ENCODE measurements at regions not wholly inside any gene's neighbourhood (a gene's known extent, or its start where the extent isn't known, plus 50 kb on each side); places are given as distances from the start of the nearest gene placed in this dataset.

DNA sequence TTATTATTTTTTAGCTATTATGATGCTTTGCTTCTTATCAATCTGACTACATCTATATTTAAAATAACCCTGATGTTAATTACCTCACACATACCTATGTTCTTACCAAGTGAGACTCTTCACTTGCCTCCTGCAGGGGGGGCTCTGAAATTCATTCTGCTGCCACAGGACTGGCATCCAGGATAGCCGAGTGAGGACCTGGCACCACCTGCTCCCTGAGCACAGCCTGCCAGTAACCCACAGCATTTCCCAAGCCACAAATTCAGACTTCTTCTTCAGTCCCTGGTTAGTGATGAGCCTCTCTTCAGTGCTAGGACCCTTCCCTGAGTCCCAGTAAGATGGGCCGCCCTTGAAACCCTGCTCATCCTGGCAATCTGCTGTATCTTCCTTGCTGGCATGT is 296.5 kb upstream of the PLXNA2 start:
- no peak for DNase-seq (ENCODE audit: low read depth, low spot score)

DNA sequence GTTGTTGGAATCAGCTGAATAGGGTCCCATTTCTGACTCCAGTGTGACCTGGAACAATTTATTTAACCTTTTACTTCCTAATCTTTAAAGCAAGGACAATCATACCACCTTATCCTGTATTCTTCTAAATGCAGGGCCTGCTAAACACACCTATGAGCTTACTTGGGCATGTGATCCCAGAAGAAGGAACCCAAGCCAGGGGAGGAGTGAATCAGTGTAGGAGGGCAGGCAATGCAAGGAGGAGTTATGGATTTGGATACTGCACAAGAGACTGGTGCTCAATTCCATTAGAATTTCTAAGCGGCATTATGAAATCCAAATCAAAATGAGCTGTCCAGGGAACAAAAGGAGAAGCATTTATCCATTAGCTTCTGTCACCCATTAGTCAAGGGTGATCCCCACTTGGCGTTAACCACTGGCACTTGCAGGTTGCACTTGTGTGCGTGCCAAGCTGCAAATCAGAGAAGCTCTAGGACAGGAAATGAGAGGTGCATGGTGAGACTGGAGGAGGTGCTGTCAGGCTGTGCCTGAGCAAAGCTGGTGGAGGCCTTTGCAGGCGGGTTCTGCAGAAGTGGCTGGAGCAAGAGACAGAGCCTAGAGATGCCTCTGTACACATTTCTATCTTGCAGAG is 297.2 kb upstream of the PLXNA2 start:
- no peak for DNase-seq (ENCODE audit: low read depth, low spot score)

DNA sequence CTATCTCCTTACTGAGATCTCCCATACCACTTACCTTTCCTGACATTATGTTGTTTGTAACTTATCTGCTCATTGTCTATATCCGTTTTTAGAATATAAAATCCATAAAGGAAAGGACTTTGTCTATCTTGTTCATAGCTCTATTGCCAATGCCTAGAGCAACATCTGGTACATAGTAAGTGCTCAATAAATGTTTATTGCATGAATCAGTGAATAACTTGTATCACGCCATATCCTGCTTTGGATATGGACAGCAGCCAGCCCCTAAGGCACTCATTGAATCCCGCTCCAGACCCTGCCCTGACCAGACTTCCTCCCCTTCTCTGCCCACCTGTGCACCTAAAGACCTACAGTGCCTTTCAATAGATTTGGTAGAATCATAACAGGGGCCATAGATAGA is 298.1 kb upstream of the PLXNA2 start:
- DNase-seq (ENCODE audit: low read depth, low spot score): no peak

DNA sequence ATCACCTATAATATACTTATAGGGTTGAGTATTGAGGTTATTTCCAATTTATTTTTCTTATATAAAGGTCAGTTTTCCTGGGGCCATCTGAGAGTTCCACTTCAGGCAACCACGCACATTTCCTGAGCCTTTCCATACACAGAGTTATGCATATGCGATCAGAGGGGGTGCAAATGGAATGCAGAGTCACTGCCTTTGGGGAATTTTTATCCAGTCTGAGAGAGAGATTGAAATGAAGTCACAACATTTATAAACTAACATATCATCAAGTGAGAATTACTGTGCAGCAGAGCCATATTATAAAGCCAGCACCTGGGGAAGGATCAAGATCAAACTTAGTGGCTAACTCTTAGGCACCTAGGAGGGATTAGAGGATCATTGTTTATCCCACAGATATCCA is 299.9 kb upstream of the PLXNA2 start:
- no peak for DNase-seq (ENCODE audit: low read depth, low spot score)

DNA sequence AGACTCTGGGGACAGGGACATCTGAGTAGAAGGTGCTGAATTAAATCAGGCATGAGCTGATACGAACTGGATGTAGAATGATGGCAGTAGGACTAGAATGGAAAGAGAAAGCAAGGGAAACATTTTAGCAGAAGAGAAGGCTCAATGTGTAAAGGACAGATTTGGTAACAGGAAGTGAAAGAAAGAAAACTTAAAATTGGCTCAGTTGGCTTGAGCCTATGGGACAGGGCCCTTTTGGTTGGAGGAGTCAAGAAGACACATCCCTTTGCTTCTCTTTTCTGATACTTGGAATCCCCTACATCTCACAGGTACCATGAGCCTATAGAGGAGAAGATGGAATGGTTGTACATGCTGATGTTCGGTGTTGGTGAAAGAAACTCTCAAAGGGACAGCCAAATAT is 300.6 kb upstream of the PLXNA2 start:
- no peak for DNase-seq (ENCODE audit: low read depth, low spot score)

DNA sequence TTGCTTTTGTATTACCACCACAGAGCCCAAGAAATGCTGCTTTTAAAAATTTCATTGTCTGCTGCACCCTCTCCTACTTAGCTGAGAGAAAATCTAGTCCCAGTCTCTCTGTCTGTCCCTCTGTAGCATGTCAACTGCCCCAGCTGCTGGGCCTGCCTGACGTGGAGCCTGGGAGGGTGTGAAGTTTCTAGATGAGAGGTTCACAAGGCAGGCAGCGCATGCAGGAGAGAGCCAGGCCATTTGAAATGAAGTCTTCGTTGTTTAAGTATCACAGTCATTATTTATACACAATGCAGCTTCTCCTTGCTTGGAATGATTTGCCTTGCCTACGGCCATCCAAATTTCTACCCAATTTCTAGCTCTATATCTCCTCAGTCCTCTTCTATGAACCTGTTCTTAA is 306.8 kb upstream of the PLXNA2 start:
- DNase-seq (ENCODE audit: low read depth, low spot score): no peak

DNA sequence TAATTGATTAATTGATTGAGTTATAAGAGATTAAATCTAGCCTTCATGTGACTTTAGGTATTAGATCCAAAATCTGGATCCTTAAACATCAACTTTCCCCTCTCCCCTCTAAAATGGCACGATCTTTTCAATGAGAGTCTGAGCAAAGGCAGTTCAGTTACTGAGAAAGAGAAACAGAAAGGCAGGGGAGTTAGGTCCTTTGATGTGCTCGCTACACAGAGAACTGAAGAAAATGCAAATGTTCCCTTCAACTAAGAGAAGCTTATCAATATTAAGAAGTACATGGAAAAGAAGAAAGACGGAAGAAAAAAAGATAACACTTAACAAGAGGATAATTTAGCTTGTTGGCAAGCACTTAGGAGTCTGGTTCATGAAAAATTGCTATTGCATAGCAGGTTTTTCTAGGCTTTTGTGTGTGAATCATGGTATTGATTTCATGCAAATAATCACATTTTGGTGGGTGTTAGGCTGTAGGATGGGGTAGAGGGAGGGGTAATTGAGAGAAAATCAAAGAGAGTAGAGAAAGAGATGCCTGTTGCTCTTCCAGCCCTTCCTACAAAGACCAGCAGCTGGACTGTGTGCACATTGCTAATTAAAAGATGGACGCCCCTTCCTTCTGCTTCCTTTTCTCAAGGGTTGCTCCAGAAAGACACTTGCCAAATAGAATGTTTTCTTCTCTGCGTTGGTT is 307.6 kb upstream of the PLXNA2 start:
- DNase-seq (ENCODE audit: low read depth, low spot score): no peak

DNA sequence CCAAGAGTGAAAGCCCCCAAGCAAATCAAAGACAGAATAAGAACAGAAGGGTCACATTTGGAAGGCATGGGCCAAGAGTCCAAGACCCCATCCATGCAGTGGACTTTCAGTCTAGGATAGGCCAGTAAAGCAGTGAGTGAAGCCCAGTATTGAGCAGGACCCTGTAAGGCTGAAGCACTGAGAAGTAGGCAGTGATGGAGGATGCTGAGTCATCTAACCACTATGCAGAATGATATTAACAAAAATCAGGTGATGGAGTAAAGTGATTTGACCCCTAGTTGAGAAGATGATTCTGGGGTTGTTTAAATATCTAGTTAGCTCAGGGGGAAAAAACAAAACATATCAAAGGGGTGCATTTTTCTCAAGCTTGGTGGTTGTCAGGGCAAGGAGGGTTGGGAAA is 308.7 kb upstream of the PLXNA2 start:
- DNase-seq (ENCODE audit: low read depth, low spot score): no peak

DNA sequence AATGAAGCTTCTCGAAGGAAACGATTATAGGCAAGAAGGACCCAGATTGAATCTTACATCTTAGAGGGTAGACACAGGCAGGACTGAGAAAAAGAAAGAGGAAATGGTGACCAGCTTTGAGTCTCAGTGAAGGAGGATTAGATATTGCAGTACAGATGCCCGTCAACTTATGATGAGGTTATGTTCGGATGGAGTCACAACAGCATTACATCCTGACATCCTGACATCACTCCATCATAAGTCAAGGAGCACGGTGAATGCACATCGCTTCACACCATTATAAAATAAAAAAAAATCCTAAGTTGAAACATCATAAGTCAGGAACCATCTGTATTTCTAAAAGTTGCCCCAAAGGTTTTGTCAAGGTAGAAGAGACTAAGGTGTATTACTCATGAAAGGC is 312.3 kb upstream of the PLXNA2 start:
- DNase-seq (ENCODE audit: low read depth, low spot score): no peak

DNA sequence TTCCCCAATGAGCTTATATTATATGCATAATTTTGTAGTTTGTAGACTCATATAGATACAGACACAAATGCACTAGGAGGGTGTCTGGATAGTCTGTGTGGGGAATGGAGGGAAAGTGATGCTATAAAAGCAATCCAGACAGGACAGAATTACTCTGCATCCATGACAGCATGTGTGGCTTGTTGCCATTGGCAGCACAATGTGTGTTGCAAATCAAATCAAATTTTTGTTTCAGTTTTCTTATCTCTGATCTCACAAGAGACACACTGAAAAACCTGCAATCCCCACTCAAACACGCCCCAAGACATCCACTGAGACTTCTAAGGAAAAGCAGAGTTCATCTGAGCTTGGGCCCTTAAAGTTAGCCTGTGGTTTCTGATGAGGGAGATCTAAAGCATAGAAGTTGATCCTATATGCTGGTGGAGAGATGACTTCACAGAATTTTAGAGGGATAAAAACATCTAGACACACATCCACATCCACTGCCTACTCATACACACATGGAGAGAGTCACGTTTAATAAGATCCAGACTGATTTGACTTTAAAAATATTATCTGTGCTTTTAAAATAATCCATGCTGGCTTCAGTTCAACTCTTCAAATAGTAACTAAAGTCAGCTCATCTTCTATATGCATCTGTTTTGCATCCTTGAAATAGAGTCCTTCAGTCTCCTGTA is 313.0 kb upstream of the PLXNA2 start:
- DNase-seq (ENCODE audit: low read depth, low spot score): no peak

DNA sequence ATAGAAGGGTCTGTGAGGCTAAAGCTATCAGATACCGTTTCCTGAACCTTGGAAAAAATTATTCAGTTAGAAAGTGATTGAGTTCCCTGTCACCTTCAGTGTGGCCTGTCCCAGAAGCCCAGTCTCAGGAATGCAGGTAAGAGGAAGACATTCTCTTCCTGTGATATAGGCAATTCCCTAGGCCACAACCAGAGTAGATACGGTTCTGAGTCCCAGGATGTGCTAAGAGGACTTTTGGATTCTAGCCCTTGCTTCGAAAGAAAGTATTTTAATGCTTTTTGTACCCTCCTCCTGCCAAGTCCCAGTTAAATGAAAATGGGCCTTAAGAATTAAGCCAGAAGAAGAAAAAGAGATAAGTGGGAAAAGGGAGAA is 313.5 kb upstream of the PLXNA2 start:
- DNase-seq (ENCODE audit: low read depth, low spot score): no peak

DNA sequence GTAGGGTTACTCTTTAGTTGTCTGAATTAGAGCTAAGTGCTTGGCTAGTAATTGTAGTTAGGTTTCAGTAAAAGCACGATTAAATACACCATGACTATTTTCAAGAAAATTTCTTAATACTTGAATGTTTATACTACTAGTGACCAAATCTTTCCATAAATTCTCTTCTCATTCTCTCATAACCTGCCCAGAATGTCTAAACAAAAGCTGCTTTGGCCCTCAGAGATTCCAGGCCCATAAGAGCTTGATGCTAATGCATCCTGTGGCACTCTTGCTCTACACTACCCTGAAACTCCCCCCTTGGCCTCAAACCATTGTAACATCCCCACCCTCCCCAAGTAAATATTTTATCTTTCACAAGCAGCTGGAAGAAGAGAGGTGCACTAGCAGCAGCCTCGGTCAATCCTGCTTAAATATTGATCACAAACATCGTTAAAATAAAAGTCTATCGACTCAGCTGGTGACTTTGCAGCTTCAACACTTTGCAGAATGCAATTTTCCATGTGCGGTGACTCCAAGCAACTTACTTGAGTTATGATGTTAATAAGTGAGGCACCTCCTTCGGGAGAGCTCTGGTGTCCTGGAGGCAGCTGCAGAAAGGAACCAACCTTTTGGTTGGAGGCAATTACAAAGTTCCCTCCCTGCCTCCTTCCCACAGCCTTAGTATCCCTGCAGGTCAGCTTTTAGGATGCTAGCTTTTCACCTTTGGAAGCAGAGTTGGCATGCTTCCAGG is 315.6 kb upstream of the PLXNA2 start:
- DNase-seq (ENCODE audit: low read depth, low spot score): no peak

DNA sequence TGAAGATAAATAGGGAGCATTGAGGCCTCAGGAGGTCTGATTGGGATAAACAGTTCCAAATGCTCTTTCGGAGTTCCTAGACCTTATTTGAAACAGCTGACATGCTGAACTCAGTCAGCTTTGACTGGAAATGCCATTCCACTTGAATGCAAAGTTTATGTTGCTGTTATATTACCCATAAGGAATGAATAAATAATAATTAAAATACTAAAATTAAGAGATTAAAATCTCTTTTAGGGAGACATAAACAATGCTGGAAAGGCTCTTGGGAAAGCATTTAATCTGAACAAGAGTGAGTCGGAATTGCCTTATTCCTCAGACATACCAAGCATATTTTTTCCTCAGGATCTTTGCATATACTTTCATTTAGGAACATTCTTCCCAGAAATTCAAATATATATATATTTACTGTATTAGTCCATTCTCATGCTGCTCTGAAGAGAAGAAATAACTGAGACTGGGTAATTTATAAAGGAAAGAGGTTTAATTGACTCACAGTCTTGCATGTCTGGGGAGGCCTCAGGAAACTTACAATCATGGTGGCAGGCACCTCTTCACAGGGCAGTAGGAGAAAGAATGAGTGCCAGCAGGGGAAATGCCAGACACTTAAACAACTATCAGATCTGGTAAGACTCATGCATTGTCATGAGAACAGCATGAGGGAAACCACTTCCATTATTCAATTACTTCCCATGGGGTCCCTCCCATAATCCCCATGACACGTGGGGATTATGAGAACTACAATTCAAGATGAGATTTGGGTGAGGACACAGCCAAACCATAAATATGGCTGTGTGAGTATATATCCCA is 318.2 kb upstream of the PLXNA2 start:
- DNase-seq (ENCODE audit: low read depth, low spot score): no peak

DNA sequence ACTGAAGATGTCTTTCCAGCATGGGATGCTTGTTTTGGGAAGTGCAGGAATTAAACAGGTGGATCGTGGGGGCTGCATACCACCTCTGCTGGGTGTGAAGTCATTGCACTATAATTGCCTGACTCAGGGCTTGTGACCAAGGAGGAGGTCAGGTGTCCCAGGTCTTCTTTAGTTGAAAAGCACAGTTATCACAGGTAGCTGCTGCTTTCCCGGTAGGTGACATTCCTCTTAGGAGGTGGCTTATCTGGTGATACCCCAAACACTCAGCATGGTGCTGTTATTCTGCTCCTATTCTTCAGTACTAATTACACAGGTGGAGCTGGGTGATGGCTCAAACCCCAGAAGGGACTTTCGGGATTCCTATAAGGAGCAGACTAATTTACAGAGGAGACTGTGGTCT is 320.3 kb upstream of the PLXNA2 start:
- DNase-seq (ENCODE audit: low read depth, low spot score): no peak

DNA sequence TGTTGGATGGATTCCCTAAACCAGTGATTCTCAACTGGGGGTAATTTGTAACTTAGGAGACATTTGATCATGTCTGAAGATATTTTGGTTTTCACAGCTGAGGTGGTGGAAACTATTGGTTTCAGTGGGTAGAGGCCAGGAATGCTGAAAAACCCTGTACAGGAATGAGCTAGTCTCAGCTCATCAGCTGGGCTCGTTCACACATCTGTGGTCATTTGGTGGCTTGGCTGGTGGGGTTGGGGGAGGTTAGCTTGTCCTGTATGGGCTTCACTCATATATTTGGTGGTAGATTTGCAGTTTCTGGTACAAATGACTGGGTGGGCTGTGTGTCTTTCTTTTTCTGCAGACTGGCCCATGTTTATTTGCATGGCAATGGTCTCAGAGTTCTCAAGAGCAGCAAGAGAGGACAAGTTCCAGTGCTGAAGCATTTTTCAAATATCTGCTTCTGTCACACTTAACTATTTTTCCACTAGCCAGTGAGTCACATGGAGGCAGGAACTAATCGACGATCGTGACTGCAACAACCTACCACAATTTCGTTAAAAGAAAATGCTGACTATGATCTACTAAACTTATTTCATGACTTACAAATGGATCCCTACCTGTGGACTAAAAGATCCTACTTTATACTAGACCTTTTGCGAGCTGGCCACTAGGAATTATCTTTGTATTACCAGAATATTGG is 321.7 kb upstream of the PLXNA2 start:
- no peak for DNase-seq (ENCODE audit: low read depth, low spot score)

DNA sequence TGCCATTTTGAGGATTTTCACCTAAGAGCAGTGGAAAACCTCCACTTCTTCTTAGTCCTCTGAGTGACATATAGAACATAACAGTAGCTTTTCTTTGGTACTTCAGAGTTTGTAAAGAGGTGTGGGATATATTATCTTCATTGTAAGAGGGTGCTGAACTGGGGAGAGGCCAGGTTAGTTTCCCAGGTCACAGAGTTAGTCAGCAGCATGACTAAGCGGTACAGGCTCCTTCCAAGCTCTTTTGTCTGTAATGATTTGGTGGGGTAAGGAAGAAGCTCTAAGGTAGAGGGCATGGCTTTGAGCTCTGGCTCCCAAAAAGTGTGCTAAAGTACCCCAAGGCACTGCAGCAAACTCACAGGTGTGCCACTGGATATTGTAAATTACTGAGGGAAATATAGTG is 325.0 kb upstream of the PLXNA2 start:
- DNase-seq (ENCODE audit: low read depth, low spot score): no peak

DNA sequence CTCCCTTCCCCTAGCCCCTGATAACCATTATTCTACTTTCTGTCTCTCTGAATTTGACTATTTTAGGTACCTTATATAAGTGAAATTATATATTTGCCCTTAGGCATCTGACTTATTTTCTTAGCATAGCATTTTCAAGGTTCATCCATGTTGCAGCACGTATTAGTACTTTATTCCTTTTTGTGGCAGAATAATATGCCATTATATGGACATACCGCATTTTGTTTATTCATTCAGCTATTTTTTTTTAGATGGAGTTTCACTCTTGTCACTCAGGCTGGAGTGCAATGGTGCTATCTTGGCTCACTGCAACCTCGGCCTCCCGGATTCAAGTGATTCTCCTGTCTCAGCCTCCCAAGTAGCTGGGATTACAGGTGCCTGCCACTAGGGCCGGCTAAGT is 326.2 kb upstream of the PLXNA2 start:
- DNase-seq (ENCODE audit: low read depth, low spot score): no peak

DNA sequence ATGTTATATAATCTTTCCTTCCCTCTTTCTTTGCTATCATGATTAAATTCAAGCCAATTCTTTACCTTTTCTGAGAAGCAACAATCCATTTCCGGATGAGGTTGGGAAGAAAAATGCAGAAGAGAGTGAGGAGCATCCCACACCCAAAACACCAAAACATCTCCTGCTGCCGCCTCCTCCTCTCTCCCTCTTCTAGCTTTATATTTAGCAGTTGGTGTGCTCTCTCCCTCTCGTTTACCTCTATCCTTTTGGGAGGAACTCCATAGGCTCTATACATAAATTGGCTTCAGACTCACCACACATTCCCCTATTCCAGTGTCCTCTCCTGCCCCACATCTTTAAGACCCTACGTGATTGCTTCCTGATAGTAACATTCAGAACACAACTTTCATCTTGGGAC is 332.2 kb upstream of the PLXNA2 start:
- DNase-seq (ENCODE audit: low read depth, low spot score): no peak

DNA sequence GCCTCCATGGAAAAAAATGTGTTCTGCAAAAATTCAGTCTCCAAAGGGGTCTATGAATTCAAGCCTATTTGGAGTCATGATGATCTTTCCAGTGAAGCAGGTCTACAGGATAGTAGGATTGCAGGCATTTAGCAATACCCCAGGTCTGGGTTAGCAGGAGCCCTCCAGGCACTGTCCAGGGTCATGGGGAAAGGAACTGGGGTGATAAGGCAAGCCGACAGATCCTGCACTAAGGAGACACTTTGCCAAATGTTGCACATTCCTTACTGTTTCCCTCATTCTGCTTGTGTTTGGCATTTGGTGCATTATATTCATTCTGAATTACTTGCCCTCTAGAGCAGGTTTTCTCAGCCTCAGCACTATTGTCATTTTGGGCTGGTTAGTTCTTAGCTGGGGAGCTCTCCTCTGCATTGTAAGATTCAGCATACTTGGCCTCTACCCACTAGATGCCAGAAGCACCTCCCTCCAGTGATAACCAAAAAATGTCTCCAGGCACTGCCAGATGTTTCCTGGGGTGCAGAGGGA is 333.3 kb upstream of the PLXNA2 start:
- no peak for DNase-seq (ENCODE audit: low read depth, low spot score)

DNA sequence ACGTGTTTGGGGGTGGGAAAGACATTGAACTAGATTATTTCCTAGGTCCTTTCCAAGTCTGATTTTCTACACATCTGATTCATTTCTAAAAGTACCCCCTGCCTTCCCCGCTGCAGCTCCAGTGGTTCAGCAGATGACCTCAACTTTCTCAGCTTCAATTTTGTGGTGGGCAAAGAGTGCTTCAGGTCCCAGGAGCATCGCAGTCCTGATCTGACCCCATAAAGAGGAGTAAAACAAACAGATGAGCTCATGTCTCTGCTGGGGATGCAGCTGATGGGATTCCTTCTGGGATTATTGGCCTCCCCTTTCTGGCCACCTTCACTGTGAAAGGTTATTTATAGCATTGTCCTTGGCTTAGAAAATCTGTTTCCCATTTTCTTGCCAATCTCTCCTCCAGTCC is 337.0 kb upstream of the PLXNA2 start:
- no peak for DNase-seq (ENCODE audit: low read depth, low spot score)

DNA sequence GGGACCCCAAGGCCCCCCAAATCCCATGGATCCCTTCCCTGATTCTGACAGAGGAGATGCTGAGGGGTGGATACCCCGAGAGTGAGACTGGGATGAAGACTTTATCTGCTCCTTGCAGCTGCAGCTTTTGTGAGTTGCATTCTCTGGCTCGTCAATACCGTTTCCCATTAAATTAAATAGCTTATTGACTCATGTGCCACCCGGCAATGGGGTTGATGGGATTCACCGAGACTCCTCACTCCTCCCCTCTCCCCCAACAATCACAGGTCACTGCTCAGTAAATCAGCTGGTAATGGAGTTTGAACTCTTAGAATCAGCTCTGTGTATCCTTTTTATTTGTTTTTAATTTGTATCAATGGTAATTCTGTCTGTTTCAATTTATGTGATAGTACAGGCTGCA is 337.5 kb upstream of the PLXNA2 start:
- no peak for DNase-seq (ENCODE audit: low read depth, low spot score)

Measured in pulmonary artery endothelial cell (primary cell).